ENCODE measurements at regions not wholly inside any gene's neighbourhood (a gene's known extent, or its start where the extent isn't known, plus 50 kb on each side); places are given as distances from the start of the nearest gene placed in this dataset.

DNA sequence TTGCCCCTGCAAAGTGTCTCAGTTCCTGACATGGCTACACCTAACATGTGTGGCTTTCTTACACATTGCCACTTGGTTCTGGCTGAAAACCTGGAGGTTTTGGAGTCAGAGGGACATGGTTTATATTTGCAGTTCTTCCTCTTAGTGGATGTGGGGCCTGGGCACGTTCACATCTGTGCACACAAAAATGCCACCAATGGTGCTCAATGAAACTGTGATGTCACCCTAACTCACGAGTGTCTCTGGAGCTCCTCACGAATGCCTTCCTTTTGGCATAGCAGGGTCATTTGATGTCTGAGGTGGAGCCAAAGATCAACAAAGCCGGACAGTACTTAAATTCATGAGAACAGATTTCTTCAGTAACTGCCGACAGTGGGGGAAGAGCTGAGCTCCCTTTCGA is 231.7 kb upstream of the HS6ST1 start:
- no peak for TF ChIP-seq POLR2A (IDR thresholded peaks at IDR 0.05)
- TF ChIP-seq, protein P1, sequence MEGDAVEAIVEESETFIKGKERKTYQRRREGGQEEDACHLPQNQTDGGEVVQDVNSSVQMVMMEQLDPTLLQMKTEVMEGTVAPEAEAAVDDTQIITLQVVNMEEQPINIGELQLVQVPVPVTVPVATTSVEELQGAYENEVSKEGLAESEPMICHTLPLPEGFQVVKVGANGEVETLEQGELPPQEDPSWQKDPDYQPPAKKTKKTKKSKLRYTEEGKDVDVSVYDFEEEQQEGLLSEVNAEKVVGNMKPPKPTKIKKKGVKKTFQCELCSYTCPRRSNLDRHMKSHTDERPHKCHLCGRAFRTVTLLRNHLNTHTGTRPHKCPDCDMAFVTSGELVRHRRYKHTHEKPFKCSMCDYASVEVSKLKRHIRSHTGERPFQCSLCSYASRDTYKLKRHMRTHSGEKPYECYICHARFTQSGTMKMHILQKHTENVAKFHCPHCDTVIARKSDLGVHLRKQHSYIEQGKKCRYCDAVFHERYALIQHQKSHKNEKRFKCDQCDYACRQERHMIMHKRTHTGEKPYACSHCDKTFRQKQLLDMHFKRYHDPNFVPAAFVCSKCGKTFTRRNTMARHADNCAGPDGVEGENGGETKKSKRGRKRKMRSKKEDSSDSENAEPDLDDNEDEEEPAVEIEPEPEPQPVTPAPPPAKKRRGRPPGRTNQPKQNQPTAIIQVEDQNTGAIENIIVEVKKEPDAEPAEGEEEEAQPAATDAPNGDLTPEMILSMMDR (IDR thresholded peaks at IDR 0.05) = no peak

Measured in lower leg skin (tissue), 3 donors.